A549 (cell line): ENCODE measurements at regions not wholly inside any gene's neighbourhood (a gene's known extent, or its start where the extent isn't known, plus 50 kb on each side); places are given as distances from the start of the nearest gene placed in this dataset.

Source experiments
- ELK1 ChIP-seq: fragments of 150-350 bp; IDR thresholded peaks from 2 replicates; pipeline ENCODE4 v1.6.1; 2014; ENCODE audit warnings: low read depth, mild to moderate bottlenecking, low read length
- MAZ ChIP-seq: fragments of 150-350 bp; IDR thresholded peaks from 2 replicates; pipeline ENCODE4 v1.6.1; 2014; ENCODE audit warnings: antibody characterized with exemption, low read depth, low read length, borderline replicate concordance
- POLR2A ChIP-seq: IDR thresholded peaks from 2 replicates; pipeline ENCODE4 v1.6.1; 2012; ENCODE audit warnings: mild to moderate bottlenecking, low read length
- USF2 ChIP-seq: fragments of 450-650 bp; IDR thresholded peaks from 2 replicates; pipeline ENCODE4 v1.6.1; 2014; ENCODE audit warnings: antibody characterized with exemption
- TF ChIP-seq, protein P1 (sequence below): fragments of 200-600 bp; sonication (generic); IDR thresholded peaks from 2 replicates; pipeline ENCODE4 v1.6.1; 2016; ENCODE audit warnings: antibody characterized with exemption, mild to moderate bottlenecking, moderate library complexity
- TF ChIP-seq, protein P2 (sequence below): fragments of >200 bp; sonication (Bioruptor Twin); formaldehyde crosslinking; IDR thresholded peaks from 3 replicates; pipeline ENCODE4 v1.5.1; 2016

DNA sequence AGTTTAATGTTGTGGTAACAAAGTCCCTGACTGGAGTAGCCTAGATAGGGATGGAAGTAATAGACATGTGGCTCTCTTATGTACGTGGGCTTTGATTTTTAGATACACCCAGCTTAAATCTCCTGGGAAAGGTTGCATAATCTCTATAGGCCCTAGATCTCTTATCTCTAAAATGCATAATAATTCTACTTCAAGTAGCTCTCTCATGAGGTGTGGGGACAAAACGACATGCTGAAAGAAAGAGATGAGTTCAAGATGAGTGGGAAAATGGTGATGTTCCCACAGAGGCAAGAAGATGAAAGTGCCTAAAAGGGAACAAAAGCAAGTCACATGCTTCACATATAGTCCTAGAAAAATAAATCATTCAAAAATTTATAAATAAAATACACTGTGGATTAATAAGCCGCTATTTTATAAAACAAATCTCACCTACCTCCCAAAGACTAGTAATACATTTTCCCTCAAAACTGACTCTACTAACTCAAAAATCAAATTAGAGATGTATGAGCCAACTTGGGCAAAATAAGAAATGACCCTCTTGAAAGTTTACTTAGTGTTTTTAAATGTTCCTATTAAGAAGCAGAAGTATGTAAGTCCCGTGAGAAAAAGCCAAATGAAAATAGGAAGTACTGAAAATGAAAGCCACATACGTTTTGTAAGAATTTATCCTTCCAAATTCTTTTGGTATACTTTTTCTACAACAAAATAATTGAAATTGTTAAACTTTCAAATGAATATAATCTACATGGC lies 148.2 kb upstream of the ITGA4 start:
- TF ChIP-seq, protein P1, sequence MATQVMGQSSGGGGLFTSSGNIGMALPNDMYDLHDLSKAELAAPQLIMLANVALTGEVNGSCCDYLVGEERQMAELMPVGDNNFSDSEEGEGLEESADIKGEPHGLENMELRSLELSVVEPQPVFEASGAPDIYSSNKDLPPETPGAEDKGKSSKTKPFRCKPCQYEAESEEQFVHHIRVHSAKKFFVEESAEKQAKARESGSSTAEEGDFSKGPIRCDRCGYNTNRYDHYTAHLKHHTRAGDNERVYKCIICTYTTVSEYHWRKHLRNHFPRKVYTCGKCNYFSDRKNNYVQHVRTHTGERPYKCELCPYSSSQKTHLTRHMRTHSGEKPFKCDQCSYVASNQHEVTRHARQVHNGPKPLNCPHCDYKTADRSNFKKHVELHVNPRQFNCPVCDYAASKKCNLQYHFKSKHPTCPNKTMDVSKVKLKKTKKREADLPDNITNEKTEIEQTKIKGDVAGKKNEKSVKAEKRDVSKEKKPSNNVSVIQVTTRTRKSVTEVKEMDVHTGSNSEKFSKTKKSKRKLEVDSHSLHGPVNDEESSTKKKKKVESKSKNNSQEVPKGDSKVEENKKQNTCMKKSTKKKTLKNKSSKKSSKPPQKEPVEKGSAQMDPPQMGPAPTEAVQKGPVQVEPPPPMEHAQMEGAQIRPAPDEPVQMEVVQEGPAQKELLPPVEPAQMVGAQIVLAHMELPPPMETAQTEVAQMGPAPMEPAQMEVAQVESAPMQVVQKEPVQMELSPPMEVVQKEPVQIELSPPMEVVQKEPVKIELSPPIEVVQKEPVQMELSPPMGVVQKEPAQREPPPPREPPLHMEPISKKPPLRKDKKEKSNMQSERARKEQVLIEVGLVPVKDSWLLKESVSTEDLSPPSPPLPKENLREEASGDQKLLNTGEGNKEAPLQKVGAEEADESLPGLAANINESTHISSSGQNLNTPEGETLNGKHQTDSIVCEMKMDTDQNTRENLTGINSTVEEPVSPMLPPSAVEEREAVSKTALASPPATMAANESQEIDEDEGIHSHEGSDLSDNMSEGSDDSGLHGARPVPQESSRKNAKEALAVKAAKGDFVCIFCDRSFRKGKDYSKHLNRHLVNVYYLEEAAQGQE, result no peak
- no peak for TF ChIP-seq POLR2A
- TF ChIP-seq, protein P2, sequence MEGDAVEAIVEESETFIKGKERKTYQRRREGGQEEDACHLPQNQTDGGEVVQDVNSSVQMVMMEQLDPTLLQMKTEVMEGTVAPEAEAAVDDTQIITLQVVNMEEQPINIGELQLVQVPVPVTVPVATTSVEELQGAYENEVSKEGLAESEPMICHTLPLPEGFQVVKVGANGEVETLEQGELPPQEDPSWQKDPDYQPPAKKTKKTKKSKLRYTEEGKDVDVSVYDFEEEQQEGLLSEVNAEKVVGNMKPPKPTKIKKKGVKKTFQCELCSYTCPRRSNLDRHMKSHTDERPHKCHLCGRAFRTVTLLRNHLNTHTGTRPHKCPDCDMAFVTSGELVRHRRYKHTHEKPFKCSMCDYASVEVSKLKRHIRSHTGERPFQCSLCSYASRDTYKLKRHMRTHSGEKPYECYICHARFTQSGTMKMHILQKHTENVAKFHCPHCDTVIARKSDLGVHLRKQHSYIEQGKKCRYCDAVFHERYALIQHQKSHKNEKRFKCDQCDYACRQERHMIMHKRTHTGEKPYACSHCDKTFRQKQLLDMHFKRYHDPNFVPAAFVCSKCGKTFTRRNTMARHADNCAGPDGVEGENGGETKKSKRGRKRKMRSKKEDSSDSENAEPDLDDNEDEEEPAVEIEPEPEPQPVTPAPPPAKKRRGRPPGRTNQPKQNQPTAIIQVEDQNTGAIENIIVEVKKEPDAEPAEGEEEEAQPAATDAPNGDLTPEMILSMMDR, result no peak
- TF ChIP-seq ELK1, result no peak
- TF ChIP-seq MAZ, result no peak
- no peak for TF ChIP-seq USF2
